GM19025 (cell line): ENCODE measurements at regions not wholly inside any gene's neighbourhood (a gene's known extent, or its start where the extent isn't known, plus 50 kb on each side); places are given as distances from the start of the nearest gene placed in this dataset.

Source experiments
- ATAC-seq: cut with Tn5 transposase; IDR thresholded peaks from one replicate; pipeline ENCODE4 v1.9.1; 2021; ENCODE audit warnings: mild to moderate bottlenecking, low read depth, moderate library complexity; ENCODE audit not compliant: unreplicated experiment

DNA sequence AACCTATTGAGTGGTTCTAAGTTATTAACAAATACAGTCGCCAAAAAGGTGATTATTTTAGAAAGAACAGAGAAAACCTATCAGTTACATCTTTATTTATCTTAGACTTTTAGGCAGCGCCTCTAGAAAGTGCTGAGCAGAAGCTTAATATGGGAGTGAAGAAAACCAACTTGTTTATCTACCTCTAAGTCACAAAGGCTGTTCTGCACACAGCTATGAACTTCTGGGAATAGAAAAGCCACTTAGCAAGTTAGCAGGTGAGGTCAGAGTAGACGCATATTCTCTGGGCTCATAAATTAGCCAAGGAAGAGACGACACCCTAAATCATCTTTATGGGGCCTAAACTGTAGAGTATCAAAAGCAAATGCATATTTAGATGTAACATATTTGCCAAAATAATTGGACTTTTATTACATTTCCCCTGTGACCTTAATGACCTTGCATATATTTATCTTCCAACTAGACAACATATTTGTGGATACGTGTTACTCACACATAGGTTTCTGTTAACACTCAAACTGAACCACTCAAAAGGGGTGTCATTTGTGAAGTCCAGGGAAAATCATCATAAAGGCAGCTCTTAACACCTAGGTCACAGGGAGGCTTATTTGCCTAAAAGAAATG lies 267.1 kb downstream of the ADGB start:
- ATAC-seq, result no peak

DNA sequence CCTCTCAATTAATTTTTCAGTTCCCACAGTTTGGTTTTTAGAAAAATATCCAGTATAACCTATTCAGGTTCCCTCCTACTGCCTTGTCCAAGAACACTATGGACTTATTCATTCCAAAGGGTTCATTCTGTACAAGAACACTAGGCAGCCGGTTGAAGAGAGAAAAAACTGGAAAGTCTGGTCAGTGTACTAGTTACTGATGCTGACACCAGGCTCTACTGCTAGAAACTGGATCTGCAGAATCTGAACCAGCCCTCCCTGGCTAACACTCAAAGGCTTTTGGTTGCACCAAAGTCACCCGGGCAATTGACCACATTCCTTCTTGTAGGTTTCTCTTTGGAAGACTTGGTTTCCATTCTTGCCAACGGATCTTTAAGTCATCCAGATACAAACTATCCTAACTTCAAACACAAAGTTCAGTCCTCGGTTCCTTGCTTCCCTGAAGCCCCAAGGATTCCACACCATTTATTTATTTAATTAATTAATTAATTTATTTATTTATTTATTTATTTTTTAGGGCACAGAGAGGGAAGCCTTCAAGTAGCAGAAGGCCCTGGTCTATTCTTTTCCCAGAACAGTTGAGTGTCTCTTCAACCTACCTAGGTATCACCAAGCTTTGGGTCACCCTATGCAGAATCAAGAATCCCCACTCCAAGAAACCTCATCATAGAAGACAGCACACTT lies 268.1 kb downstream of the ADGB start:
- no peak for ATAC-seq

DNA sequence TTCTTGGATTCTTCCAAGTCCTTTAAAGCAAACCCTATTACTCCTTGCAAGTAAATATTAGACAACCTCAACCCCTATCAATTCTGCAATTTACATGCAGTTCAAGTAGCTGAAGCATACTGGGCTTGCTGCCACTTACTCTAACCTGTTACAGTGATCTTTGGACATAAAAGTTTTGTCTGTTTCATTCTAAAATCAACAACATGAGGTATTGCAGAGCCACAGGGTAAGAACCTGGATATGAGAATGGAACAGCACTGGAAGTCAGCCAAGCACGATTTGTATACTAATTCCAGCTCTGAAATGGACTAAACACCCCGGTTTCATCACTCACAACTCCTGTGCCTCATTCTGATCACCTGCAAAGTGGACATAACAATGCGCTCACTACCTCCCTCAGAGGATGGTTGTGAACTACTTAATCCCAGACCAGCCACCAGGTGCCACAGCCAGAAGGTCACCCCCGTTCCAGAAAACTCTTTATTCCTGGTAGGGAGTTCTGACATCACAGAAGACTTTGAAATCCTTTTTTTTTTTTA lies 270.0 kb downstream of the ADGB start:
- no peak for ATAC-seq

DNA sequence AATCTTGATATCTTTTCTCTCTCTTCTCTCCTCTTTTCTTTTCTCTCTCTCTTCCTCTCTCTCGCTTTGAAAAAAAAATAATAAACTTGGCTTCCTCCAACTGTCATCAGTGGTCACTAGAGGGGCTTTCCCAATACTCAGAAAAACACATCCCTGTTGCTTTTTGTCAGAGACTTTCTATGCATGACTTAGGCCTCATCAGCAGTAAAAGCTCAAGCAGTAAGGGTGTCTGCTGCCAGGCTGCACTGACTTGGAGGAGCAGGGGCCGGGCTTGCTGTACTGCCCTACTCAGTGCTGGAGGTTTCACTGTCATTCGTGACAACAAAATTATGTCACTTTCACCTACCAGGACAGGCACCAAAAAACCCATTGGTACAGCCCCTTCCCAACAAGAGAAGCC lies 272.0 kb downstream of the ADGB start:
- peak; percentile 86 for ATAC-seq

DNA sequence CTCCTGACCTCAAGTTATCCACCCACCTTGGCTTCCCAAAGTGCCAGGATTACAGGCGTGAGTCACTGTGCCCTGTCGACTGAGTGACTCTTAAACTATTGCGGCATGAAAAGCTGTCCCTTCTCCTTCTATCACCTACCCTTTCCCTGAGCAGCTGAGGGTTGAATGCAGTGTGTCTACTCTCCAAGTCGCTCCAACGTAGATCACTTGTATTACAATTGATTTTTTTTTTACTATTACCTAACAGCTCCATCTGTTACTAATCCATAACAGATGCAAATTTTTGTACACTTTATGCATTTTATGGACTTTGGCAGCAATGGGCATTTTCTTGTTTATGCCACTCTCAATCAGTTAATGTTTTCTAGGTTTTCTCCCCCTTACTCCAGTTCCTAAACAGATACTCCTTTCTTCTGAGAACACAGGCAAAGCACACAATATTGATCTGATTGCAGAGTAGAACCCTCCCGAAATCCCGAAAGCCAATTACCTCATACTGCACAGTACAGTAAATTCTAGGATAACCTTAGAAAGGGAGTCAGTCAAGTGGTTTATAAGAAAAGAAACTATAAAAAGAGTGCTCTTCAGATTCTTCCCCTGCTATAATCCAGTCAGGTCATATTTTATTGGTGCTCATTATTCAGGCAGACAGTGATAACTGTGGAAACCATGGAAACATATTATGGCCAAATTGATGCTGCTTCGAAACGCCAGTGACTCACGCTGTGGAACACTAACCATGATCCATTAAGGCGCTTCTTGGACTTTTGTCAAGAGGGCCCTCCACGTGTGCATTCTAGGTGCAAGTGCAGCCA lies 273.0 kb downstream of the ADGB start:
- no peak for ATAC-seq

DNA sequence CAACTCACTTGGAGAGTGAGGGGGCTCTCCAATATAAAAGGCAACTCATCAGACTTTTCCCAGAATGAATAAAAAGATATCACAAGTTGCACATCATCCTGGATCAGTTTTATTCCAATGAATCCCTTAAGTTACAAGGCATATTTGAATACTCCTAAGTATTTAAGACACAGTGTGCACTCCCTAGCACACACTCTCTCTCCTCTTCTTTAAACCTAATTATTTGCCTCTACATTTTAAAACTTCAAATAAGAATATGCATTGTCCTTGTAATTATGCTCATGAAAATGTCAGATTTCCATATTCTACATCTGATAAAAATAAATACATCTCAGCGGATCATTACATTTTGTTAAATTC lies 273.6 kb downstream of the ADGB start:
- no peak for ATAC-seq

DNA sequence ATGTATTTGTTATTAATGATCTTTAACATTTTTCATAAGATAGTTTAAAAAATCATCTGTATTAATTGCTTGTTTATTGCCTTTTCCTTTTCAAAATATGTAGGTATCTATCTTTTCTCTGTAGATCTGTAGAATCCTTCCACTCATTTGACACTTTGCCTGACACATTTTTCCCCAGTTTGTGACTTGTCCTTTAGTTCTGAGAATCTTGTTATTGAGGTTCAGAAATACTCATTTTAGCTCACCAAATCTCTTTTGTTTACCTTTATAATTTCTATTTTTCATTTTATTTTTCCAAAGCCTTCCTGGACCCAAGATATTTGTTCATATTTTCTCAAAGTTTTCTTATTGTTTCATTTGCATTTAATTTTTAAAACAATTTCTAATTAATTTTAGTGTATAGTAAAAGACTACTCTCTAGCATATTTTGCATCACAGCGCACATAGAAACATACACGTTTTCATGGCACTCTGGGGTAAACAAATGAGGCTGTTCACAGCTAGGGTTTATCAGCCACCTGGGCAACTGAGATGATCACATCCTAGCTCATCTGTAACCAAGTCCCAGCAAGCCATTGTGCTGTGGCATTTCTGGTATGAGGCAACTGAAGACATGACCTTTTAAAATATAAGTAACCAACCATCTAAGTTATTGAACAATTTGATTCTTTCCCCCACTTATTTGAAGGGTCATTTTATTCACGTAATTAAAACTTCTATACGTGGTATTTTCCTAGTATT lies 275.7 kb downstream of the ADGB start:
- ATAC-seq, result no peak

DNA sequence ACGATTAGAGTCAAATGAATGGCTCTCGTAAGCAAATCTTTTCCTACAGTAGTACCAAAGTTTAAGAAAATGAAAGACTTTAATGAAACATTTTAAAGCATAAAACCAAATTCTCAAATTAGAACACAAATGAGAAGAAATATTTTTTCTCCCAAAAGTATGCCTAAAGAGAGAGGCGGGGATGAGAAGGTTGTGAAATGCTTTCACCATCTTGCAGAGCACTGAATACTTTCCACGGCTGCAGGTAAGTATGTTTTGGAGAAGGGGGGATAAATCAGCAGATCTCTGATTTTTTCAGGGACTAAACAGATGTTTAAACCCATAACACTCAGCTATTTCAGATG lies 277.1 kb downstream of the ADGB start:
- no peak for ATAC-seq

DNA sequence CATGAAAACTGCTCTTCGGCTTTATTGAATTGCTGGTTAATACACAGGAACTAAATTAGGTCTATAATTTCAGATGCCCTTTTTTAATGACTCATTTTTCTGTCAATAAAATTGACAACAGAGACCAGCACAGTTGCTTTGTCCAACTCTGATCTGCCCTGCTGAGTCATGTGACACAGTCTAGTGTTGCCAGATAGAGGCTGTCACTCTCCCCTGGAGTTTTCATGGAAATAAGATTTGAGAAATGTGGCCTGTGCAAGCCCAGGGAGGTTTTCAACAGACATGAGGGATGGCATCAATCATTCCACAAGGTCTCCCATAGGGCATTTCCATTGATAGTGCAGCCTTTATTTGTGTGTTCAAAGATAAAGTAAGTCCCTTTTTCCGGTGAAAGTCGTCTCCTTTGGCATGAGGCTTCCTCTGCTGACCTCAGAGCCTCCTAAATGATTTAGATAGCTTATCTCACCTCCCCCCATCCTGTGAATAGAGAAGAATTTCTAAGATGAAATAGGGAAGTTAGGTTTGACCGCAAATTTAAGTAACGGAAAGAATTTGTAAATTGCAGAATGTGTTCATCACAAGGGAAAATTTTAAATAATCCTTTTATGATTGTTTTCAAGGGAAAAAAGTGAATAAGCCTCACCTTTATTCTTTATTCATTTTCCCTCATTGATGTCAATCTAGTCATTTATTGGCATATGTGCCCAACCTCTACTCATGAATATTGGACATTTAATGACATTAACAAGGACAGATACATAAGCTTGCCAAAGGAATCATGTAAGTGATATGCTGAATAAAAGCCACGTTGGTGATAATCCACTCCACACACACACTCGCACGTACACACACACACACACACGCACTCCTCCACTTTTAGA lies 277.7 kb downstream of the ADGB start:
- no peak for ATAC-seq

DNA sequence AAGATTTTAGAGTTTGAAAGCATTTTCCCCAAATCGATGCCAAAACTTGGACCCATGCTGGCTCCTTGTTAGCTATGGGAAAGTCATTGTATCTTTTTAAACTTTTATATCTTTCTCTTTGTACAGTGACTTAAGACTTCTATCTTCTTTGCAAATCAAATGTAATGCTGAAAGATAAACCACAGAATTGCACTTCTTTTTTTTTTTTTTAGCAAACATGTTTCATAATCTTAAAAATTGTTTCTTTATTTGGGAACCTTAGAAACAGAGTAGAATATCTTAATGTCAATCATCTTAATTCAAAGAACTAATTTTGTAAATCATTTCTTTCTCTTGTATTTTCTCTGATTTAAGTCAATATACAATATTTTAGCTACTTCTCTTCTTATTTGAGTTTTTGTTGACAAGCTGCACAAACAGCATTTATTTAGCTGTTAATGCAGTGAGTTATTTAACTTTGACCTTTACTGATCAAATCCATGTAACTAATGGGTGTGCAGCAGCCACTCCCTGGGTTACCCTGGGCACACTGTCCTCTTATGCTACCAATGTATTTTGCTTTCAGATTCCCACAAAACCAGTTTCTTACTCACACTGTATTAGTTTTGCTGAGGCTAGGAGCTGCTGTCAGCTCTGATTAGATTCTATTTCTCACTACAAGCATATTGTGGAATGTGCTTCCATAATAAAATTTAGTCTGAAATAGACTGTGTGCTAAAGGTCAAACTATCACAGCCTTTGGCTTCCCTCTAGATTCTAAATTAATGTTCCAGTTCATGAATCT lies 279.6 kb downstream of the ADGB start:
- ATAC-seq, result no peak

DNA sequence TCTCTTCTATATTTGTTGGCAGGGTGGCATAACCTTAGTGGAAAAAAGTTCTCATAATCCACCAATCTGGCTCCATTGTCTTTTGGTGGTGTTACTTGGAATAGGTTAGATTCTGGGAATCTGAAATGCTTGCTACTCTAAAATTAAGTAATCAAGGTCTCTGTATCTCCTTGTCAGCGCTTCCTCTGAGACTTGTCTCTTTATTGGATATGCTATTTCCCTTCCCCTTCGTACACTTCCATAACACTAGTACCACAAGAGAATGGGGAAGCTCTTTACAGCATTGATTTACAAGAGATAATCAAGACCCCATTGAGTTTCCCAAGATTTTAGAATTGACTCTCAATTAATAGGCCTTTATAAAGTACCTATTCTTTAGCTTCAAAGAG lies 280.2 kb downstream of the ADGB start:
- no peak for ATAC-seq

DNA sequence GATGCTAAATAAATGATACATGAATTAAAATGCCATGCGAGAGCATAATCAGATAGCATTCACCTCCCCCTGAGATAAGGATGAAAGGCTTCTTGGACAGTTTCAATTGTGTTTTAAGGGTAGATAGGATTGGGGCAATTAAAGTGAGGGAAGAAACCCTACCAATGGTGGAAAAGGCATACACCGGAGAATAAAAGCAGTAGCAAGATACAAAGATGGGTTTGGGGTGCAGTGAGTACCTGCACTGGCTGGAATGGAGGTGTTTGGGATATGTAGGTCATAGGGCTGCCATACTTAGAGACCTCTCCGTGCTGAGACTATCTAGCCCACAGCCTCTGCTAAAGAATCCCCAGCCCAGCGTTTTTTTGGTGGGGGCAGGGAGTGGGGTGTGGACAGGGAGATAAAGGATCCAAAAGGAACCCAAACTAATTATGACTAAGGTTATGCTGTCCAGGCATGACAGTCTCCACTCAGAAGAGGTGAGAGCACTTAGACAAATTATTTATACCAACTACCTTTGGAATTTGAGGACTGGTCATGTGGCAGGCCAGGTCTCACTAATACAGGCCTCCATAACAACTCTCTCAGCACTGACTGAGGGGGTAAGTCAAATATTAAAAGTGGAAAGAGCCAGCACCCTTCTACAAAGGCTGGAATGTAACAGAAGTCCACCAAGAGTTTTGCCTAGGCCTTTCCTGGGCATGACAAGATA lies 280.8 kb downstream of the ADGB start:
- ATAC-seq, result no peak

DNA sequence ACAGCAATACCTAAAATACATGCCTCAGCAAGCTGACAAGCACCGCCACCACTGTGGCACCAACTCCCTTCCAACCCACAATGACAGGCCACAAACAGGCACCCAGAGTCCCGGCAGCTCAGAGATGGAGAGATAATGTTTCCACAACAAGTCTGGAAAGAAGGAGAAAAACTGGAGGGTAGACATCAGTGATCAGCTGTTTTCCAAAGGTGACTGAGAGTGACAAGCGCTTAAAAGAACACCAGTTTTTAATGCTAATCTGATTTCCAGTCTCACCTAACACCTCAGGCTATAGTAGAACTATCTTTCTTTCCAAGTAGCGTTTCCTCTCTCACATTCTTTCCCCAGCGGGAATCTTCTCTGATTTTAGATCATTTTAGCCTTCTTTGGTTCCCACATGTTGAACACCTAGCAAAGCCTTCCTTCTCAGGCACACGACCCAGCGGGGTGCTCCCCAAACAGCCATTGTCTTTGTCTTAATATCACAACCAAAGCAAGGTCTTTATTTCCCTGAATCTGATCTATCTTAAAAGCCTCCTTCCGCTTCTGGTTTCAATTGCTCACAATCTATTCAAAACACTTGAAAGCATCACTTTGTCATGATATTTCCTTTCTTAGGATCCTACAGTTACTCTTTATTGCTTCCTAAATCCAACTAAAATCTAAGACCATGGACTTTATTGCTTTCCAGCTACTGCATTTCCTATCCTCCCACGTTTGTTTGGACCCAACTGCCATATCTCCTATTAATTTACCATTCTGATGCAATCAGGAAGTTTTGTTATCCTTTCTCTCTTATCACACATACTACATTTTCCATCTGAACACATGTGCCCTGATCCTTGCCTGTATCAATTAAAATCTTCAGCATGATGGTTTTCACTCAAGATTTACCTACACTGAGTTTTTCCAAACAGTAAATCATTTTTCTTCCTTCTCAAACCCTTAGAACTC lies 282.7 kb downstream of the ADGB start:
- no peak for ATAC-seq

DNA sequence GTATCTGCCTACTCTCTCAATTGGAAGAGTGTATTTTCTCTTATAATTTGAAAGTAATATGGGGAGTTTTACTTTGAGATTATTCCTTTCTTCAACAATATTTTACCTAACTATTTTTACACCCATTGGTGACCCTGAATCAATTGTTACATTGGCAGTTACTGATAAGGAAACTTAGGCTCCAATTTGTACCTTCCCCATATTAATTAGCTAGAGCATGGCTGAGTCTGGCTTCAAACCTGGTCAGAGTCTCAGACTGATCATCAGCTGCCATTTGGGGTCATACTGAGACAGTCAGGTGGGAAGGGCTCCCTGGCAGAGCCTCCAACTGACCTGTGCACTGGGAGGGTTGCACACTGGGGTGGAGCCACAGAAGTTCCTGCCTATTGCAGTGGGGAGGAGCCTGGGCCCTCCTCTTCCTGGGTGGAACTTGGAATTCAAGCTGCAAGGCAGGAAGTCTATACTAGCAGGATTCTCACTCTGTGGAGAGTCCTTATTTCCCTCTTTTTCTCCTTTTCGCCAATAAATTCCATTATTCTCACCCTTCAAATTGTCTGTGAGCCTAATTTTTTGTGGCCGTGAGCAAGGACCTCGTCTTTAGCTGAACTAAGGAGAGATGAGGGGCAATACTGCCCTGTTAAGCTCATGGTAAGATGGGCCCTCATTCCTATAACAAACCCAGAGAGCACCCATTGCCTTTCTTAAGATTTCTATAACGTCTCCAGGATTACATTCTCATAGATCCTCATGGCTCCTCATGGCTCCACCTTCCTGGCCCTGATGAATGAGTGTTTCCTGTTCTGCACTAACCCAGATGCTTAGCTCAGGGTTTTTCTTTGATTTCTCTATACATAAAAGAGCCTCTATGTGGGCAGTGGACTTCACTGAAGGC lies 285.1 kb downstream of the ADGB start:
- ATAC-seq, result no peak

DNA sequence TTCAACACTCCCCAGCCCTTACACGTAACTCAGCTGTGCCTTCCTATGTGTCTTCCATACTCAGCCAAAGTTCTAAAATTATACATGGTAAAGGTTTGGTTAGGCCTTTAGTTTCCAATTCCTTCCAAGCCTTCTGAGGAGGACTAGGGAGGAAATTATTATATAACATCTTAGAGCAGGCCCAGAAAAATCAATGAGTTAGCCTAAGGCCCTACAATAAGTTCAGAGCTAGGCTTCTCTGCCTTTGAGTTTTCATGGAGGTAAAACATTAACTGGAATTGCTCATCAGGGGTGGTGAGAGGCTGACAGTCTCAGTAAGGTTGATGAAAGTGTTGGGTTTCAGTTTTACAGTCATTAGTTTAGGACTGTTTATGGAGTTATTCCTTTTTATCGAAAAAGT lies 286.0 kb downstream of the ADGB start:
- peak; percentile 93 for ATAC-seq

DNA sequence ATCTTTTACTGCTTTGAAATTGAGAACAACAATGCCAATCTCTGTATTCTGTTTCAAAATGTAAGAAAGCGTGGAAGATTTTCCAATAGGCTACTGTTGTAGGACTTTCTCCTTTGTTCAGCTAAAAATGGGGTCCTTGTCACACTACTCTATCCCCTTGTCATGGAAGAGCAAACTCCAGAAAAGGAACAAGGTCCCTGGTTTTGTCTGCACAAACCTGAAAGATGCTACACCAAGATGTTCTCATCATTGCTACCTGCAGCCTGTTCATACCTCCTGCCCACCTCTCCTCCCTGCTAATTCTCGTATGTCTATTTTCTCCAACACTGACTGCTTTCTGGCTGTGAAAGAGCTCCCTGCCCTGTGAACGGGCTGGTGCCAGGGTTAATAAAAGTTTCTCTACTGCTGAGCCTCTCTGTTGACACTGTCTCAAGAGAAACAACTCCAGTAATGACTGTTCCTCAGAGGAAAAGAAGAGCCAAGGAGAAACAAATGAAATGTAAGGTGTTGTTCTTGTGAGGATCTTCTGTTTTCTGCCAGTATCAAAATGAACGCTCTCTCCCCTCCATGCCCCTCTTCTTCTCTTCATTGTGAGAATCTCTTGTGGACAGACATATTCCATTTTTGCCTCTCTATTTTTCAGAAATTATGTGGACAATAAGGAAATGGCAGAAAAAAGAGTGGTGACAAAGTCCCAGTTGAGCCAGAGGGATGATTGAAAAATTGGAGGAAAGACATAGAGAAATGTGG lies 287.1 kb downstream of the ADGB start:
- ATAC-seq, result no peak
